ENCODE measurements at regions not wholly inside any gene's neighbourhood (a gene's known extent, or its start where the extent isn't known, plus 50 kb on each side); places are given as distances from the start of the nearest gene placed in this dataset.
"Not testable (repeated sequence)": the region's sequence is repeated elsewhere in the genome, so short reads cannot be mapped to it uniquely, and the experiment has no call there.

DNA sequence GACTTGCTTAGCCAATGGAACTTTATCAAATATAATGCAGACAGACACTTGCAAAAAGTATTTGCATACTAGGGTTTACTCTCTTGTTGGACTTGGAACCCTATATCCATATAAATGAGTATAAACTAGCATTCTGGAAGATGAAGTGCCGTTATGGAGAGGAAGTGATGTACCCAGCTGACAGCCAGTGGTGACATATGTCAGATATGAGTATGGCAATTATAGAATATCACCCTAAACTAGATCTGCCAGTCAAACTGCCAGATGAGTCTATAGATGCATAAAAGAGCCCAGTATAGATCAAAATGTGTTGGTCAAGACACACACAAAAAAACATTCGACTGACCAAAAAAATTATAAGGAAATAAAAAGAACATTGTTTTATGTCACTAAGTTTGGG lies 739.3 kb downstream of the PLA2G4A start:
- Mint-ChIP-seq H3K27me3 (ENCODE audit: low read depth, poor library complexity) (peaks cover 3% of the 10 kb centered on the region), H3K4me3 (no peak overlapping the region), H3K27ac (no peak overlapping the region)

DNA sequence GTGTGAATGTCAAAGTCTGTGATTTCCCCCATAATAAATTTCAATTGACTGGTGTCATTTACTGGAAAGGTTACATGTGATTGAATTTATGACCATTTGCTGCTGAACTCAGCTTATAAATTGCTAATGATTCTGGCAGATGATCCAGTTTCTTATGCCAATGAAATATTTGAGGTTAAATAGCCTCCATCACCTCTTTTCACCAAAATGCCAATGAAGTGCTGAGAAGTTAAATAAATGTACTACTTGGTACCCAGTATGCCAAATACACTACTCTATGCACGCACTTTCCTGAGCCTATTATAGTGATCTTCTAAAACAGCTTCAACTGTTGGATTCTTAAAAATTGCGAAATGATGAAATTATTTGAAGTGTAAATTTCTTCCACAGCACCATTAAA lies 741.4 kb downstream of the PLA2G4A start:
- no peak overlapping the region for H3K4me3 Mint-ChIP-seq
- no peak for DNase-seq
- no peaks in the 10 kb centered on the region for H3K36me3 Mint-ChIP-seq (ENCODE audit: low read depth)
- H3K27me3 Mint-ChIP-seq (ENCODE audit: low read depth, poor library complexity), result no peaks in the 10 kb centered on the region
- H3K9me3 Mint-ChIP-seq, result no peaks in the 10 kb centered on the region
- no peak overlapping the region for H3K27ac Mint-ChIP-seq
- TF ChIP-seq, protein P1, sequence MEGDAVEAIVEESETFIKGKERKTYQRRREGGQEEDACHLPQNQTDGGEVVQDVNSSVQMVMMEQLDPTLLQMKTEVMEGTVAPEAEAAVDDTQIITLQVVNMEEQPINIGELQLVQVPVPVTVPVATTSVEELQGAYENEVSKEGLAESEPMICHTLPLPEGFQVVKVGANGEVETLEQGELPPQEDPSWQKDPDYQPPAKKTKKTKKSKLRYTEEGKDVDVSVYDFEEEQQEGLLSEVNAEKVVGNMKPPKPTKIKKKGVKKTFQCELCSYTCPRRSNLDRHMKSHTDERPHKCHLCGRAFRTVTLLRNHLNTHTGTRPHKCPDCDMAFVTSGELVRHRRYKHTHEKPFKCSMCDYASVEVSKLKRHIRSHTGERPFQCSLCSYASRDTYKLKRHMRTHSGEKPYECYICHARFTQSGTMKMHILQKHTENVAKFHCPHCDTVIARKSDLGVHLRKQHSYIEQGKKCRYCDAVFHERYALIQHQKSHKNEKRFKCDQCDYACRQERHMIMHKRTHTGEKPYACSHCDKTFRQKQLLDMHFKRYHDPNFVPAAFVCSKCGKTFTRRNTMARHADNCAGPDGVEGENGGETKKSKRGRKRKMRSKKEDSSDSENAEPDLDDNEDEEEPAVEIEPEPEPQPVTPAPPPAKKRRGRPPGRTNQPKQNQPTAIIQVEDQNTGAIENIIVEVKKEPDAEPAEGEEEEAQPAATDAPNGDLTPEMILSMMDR (IDR thresholded peaks at IDR 0.05), result no peak
- H3K4me1 Mint-ChIP-seq, result no peaks in the 10 kb centered on the region

More for the DNA sequence above, 739.3 kb downstream of the PLA2G4A start:
- TF ChIP-seq, protein P1 (IDR thresholded peaks at IDR 0.05), result no peak
- Mint-ChIP-seq H3K4me1 (no peaks in the 10 kb centered on the region), H3K9me3 (no peaks in the 10 kb centered on the region), H3K36me3 (ENCODE audit: low read depth) (no peaks in the 10 kb centered on the region)
- no peak for DNase-seq

DNA sequence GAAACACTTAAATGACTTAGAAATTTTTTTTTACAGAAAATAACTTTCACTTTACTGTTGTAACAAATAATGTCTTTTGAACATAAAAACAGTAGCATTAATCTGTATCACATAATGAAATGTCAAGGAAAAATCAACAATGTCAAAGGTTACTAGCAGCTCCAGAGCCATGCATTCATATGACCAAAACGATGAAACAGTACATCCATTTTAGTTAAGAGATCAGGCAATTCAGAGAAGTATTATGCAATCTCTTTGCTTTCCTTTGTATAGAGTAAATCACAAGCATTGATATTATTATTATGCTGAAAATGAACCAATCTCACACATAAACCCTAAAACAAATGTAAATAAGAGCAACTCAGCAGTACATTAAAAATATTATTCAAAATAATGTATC lies 748.9 kb downstream of the PLA2G4A start:
- Mint-ChIP-seq H3K27me3 (ENCODE audit: low read depth, poor library complexity) (no peaks in the 10 kb centered on the region), H3K4me3 (no peak overlapping the region), H3K27ac (no peak overlapping the region), H3K9me3 (no peaks in the 10 kb centered on the region), H3K4me1 (no peaks in the 10 kb centered on the region), H3K36me3 (ENCODE audit: low read depth) (no peaks in the 10 kb centered on the region)
- TF ChIP-seq, protein P1 (IDR thresholded peaks at IDR 0.05), result no peak
- DNase-seq, result no peak

DNA sequence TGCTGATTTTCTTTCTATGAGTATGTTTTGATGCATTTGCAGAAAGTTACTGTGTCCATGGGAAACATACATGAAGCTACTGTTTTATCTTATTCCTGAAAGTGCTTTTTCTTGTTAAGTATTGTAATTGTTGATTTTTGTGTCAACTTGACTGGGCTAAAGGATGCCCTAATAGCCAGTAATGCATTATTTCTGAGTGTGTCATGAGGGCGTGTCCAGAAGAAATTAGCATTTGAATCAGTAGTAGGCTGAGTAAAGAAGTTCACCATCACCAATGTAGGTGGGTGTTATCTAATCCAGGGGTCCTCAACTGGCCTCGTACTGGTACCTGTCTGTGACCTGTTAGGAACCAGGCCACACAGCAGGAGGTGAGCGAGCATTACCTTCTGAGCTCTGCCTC lies 760.2 kb downstream of the PLA2G4A start:
- no peak overlapping the region for H3K4me3 Mint-ChIP-seq
- H3K9me3 Mint-ChIP-seq, result no peaks in the 10 kb centered on the region
- no peak for DNase-seq
- no peaks in the 10 kb centered on the region for H3K36me3 Mint-ChIP-seq (ENCODE audit: low read depth)
- H3K27me3 Mint-ChIP-seq (ENCODE audit: low read depth, poor library complexity), result no peaks in the 10 kb centered on the region
- H3K4me1 Mint-ChIP-seq, result no peaks in the 10 kb centered on the region
- TF ChIP-seq, protein P1 (IDR thresholded peaks at IDR 0.05), result no peak
- no peak overlapping the region for H3K27ac Mint-ChIP-seq

DNA sequence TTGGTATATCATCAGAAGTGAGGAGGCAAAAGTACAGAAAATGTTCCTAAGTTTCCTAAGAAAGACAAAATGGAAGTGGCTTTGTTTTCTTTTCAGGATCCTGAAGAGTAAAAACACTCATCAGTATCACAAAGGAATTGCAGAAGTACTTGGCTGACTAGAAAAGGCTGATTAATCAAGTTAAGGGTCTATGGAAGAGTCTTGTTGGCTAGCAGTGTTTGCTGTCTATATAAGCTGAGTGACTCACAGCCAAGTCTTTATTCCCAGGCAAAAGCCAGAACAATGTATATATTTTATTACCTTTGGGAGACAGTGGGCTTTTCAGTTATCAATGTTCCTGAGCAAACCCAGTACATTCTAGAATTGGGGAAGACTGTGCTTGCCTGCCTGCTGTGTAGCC lies 777.0 kb downstream of the PLA2G4A start:
- no peaks in the 10 kb centered on the region for H3K36me3 Mint-ChIP-seq (ENCODE audit: low read depth)
- H3K27ac Mint-ChIP-seq, result no peak overlapping the region
- peaks cover 18% of the 10 kb centered on the region for H3K9me3 Mint-ChIP-seq
- no peaks in the 10 kb centered on the region for H3K4me1 Mint-ChIP-seq
- H3K4me3 Mint-ChIP-seq, result no peak overlapping the region
- TF ChIP-seq, protein P1 (IDR thresholded peaks at IDR 0.05), result no peak
- no peak for DNase-seq
- H3K27me3 Mint-ChIP-seq (ENCODE audit: low read depth, poor library complexity), result peaks cover 4% of the 10 kb centered on the region

DNA sequence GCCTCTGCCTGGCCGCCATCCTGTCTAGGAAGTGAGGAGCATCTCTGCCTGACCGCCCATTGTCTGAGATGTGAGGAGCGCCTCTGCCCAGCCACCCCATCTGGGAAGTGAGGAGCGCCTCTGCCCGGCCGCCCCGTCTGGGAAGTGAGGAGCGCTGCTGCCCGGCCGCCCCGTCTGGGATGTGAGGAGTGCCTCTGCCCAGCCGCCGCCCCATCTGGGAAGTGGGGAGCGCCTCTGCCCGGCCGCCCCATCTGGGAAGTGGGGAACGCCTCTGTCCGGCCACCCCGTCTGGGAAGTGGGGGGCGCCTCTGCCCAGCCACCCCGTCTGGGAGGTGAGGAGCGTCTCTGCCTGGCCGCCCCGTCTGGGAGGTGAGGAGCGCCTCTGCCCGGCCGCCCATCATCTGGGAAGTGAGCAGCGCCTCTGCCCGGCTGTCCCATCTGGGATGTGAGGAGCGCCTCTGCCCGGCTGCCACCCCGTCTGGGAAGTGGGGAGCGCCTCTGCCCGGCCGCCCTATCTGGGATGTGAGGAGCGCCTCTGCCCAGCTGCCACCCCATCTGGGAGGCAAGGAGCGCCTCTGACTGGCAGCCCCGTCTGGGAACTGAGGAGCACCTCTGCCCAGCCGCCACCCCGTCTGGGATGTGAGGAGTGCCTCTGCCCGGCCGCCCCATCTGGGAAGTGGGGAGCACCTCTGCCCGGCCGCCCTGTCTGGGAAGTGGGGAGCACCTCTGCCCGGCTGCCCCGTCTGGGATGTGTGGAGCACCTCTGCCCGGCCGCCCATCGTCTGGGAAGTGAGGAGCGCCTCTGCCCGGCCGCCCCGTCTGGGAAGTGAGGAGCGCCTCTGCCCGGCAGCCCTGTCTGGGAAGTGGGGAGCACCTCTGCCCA lies 787.3 kb downstream of the PLA2G4A start:
- H3K36me3 Mint-ChIP-seq (ENCODE audit: low read depth), result peaks cover 12% of the 10 kb centered on the region
- not testable (repeated sequence) for H3K27me3 Mint-ChIP-seq (ENCODE audit: low read depth, poor library complexity); H3K27ac Mint-ChIP-seq; H3K4me1 Mint-ChIP-seq; H3K4me3 Mint-ChIP-seq; DNase-seq
- peaks cover 32% of the 10 kb centered on the region for H3K9me3 Mint-ChIP-seq

DNA sequence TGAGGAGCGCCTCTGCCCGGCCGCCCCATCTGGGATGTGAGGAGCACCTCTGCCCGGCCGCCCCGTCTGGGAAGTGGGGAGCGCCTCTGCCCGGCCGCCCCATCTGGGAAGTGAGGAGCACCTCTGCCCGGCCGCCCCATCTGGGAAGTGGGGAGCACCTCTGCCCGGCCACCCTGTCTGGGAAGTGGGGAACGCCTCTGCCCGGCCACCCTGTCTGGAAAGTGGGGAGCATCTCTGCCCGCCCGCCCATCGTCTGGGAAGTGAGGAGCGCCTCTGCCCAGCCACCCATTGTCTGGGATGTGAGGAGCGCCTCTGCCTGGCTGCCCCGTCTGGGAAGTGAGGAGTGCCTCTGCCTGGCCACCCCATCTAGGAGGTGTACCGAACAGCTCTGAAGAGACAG lies 788.1 kb downstream of the PLA2G4A start:
- H3K9me3 Mint-ChIP-seq, result peaks cover 26% of the 10 kb centered on the region
- DNase-seq, result not testable (repeated sequence)

More for the DNA sequence above, 788.1 kb downstream of the PLA2G4A start:
- H3K27ac Mint-ChIP-seq; H3K4me3 Mint-ChIP-seq; H3K4me1 Mint-ChIP-seq; H3K27me3 Mint-ChIP-seq (ENCODE audit: low read depth, poor library complexity): not testable (repeated sequence)
- H3K36me3 Mint-ChIP-seq (ENCODE audit: low read depth), result peaks cover 12% of the 10 kb centered on the region

All from nephron progenitor cell (in vitro differentiated cells).